A549 (cell line): ENCODE measurements at regions not wholly inside any gene's neighbourhood (a gene's known extent, or its start where the extent isn't known, plus 50 kb on each side); places are given as distances from the start of the nearest gene placed in this dataset.

Experiments used
- ATAC-seq, 2 experiments: fragments of 200-7000 bp in 1 of 2; fragments of >200 bp in 1 of 2; cut with Nextera tagmentation in 1 of 2; cut with Tn5 transposase in 1 of 2; 3 replicates each; pipeline versions ENCODE4 v1.8.0 to v1.9.1; 2018 to 2020; ENCODE audit warnings: mild to moderate bottlenecking in 1 of 2, moderate library complexity in 1 of 2
- CTCF ChIA-PET: fragments of 300-600 bp; sonication (Branson Sonifier 250); formaldehyde crosslinking; extraction: SDS; loops from one replicate; lab custom pipeline; 2021; ENCODE audit warnings: antibody characterized with exemption, inconsistent platforms; lab: Yijun Ruan, JAX
- POLR2A ChIA-PET: fragments of 350-600 bp; formaldehyde crosslinking; extraction: SDS; loops from one replicate; lab custom pipeline; 2021; ENCODE audit warnings: antibody characterized with exemption, inconsistent platforms; lab: Yijun Ruan, JAX
- DNase-seq, 2 experiments: peaks; one replicate each; pipeline versions ENCODE4 v3.0.0 to v3.0.0-alpha.2; 2011 to 2016; ENCODE audit warnings: low read depth in 1 of 2, low spot score in 1 of 2
- FAIRE-seq: peaks from 2 replicates; lab custom pipeline; 2011; peaks lifted over from hg19 to GRCh38; lab: Jason Lieb, UNC
- H3K27ac ChIP-seq, 2 experiments: fragments of >200 bp; sonication (Bioruptor Twin); formaldehyde crosslinking; 3 replicates each; pipeline ENCODE4 v1.5.1; 2016 to 2017
- H3K4me1 ChIP-seq: fragments of >200 bp; sonication (Bioruptor Twin); formaldehyde crosslinking; 3 replicates; pipeline ENCODE4 v1.6.1; 2016
- H3K4me2 ChIP-seq: fragments of >200 bp; sonication (Bioruptor Twin); formaldehyde crosslinking; 3 replicates; pipeline ENCODE4 v1.6.1; 2016
- H3K4me3 ChIP-seq: fragments of >200 bp; sonication (Bioruptor Twin); formaldehyde crosslinking; 3 replicates; pipeline ENCODE4 v1.5.1; 2016
- H3K9me3 ChIP-seq: fragments of >200 bp; sonication (Bioruptor Twin); formaldehyde crosslinking; 3 replicates; pipeline ENCODE4 v1.6.1; 2016
- BCL3 ChIP-seq: fragments of >200 bp; sonication (Bioruptor Twin); formaldehyde crosslinking; IDR thresholded peaks from 3 replicates; pipeline ENCODE4 v1.6.1; 2016
- CBX8 ChIP-seq: fragments of 200-600 bp; sonication (generic); IDR thresholded peaks from 2 replicates; pipeline ENCODE4 v1.6.1; 2016
- CHD2 ChIP-seq: fragments of 150-350 bp; IDR thresholded peaks from 2 replicates; pipeline ENCODE4 v1.6.1; 2014; ENCODE audit warnings: low read length; ENCODE audit not compliant: partially characterized antibody
- CHD4 ChIP-seq: fragments of 200-600 bp; sonication (generic); IDR thresholded peaks from 2 replicates; pipeline ENCODE4 v1.6.1; 2016; ENCODE audit warnings: antibody characterized with exemption, mild to moderate bottlenecking, borderline replicate concordance
- E2F6 ChIP-seq: IDR thresholded peaks from 2 replicates; pipeline ENCODE4 v1.6.1; 2012; ENCODE audit warnings: low read depth, borderline replicate concordance
- EHMT2 ChIP-seq: fragments of 200-600 bp; sonication (generic); IDR thresholded peaks from 2 replicates; pipeline ENCODE4 v1.6.1; 2016; ENCODE audit warnings: antibody characterized with exemption, low read depth, mild to moderate bottlenecking, moderate library complexity
- ELK1 ChIP-seq: fragments of 150-350 bp; IDR thresholded peaks from 2 replicates; pipeline ENCODE4 v1.6.1; 2014; ENCODE audit warnings: low read depth, mild to moderate bottlenecking, low read length
- FOSL2 ChIP-seq, 2 experiments: fragments of 450-650 bp in 1 of 2; fragments of >200 bp in 1 of 2; sonication (Bioruptor Twin) in 1 of 2; formaldehyde crosslinking; IDR thresholded peaks; 2 replicates each; pipeline versions ENCODE4 v1.5.0 to v1.6.1; 2016 to 2020; ENCODE audit warnings: mild to moderate bottlenecking in 1 of 2, moderate library complexity in 1 of 2
- HDAC2 ChIP-seq: fragments of 200-600 bp; sonication (generic); IDR thresholded peaks from 2 replicates; pipeline ENCODE4 v1.6.1; 2016
- HOXB5 ChIP-seq: fragments of 250-450 bp; sonication (Bioruptor Pico); IDR thresholded peaks from 2 replicates; pipeline ENCODE4 v1.5.0; 2020; ENCODE audit warnings: mild to moderate bottlenecking, moderate library complexity
- KDM5A ChIP-seq: fragments of 200-600 bp; sonication (generic); IDR thresholded peaks from 2 replicates; pipeline ENCODE4 v1.6.1; 2016; ENCODE audit warnings: antibody characterized with exemption, mild to moderate bottlenecking
- MAFK ChIP-seq: fragments of 450-650 bp; IDR thresholded peaks from 2 replicates; pipeline ENCODE4 v1.6.1; 2014; ENCODE audit not compliant: partially characterized antibody
- MAX ChIP-seq: IDR thresholded peaks from 2 replicates; pipeline ENCODE4 v1.6.1; 2012
- MAZ ChIP-seq: fragments of 150-350 bp; IDR thresholded peaks from 2 replicates; pipeline ENCODE4 v1.6.1; 2014; ENCODE audit warnings: antibody characterized with exemption, low read depth, low read length, borderline replicate concordance
- NPAS2 ChIP-seq: fragments of 250-450 bp; sonication (Bioruptor Pico); IDR thresholded peaks from 2 replicates; pipeline ENCODE4 v1.8.0; 2022; ENCODE audit warnings: mild to moderate bottlenecking, moderate library complexity, borderline replicate concordance
- NR3C1 ChIP-seq: fragments of >200 bp; sonication (Bioruptor Twin); formaldehyde crosslinking; IDR thresholded peaks from 3 replicates; pipeline ENCODE4 v1.6.1; 2017
- PBX3 ChIP-seq: IDR thresholded peaks from 2 replicates; pipeline ENCODE4 v1.6.1; 2012
- PHF8 ChIP-seq: fragments of 200-600 bp; sonication (generic); IDR thresholded peaks from 2 replicates; pipeline ENCODE4 v1.6.1; 2016; ENCODE audit warnings: low read depth, mild to moderate bottlenecking, antibody characterized with exemption, moderate library complexity, borderline replicate concordance
- POLR2A ChIP-seq: IDR thresholded peaks from 2 replicates; pipeline ENCODE4 v1.6.1; 2012; ENCODE audit warnings: mild to moderate bottlenecking, low read length
- POLR2AphosphoS2 ChIP-seq: conservative IDR thresholded peaks from 2 replicates; pipeline ENCODE4 v1.6.1; 2012; ENCODE audit warnings: low read length, improper control_type of control experiment, inconsistent platforms
- SMC3 ChIP-seq: fragments of >200 bp; sonication (Bioruptor Twin); formaldehyde crosslinking; IDR thresholded peaks from 3 replicates; pipeline ENCODE4 v1.6.1; 2018; ENCODE audit warnings: inconsistent platforms
- SREBF2 ChIP-seq: fragments of 450-650 bp; IDR thresholded peaks from 2 replicates; pipeline ENCODE4 v1.6.1; 2014; ENCODE audit warnings: mild to moderate bottlenecking, moderate library complexity
- TP53 ChIP-seq: fragments of 250-450 bp; sonication (Bioruptor Pico); IDR thresholded peaks from 2 replicates; pipeline ENCODE4 v1.5.0; 2021; ENCODE audit warnings: mild to moderate bottlenecking, moderate library complexity
- ZSCAN20 ChIP-seq: fragments of 250-450 bp; sonication (Bioruptor Pico); IDR thresholded peaks from 2 replicates; pipeline ENCODE4 v1.8.0; 2022; ENCODE audit warnings: mild to moderate bottlenecking, moderate library complexity
- WGBS: methylation state at CpG from one replicate; pipeline ENCODE4 v1.1.6; 2017; ENCODE audit errors: missing lambda C conversion rate; 5-methylcytosine and 5-hydroxymethylcytosine counted together
- TF ChIP-seq, protein P1 (sequence below): fragments of 250-450 bp; sonication (Bioruptor Pico); IDR thresholded peaks from 2 replicates; pipeline ENCODE4 v1.5.0; 2021; ENCODE audit warnings: mild to moderate bottlenecking, moderate library complexity, borderline replicate concordance

DNA sequence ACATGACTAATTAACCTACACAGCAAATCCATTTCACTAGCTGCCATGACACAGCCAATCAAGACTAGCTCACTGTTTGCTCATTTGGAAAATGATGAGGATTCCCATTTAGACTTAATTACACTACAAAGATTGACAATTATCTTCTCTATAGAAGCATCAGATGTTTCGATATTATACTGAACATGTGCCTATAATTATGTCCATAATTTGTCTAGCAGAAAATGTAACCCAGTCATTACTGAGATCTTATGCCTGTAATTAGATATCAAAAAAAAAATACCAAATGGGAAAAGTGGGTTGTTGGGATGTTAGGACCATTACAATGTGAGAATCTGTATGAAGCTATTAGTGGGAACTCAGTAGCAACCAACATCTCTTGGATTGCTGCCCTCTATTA lies 344.2 kb upstream of the MCTP2 start (continued):
- TF ChIP-seq, protein P1, sequence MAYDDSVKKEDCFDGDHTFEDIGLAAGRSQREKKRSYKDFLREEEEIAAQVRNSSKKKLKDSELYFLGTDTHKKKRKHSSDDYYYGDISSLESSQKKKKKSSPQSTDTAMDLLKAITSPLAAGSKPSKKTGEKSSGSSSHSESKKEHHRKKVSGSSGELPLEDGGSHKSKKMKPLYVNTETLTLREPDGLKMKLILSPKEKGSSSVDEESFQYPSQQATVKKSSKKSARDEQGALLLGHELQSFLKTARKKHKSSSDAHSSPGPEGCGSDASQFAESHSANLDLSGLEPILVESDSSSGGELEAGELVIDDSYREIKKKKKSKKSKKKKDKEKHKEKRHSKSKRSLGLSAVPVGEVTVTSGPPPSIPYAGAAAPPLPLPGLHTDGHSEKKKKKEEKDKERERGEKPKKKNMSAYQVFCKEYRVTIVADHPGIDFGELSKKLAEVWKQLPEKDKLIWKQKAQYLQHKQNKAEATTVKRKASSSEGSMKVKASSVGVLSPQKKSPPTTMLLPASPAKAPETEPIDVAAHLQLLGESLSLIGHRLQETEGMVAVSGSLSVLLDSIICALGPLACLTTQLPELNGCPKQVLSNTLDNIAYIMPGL (CRISPR knock-in tag): no peak

GRCh38 chr15:93882779-93883178 lies 348.6 kb upstream of the MCTP2 start:
- no peak overlapping the region for H3K4me2 ChIP-seq
- 0% methylated on average over 3 of the region's 3 CpGs for WGBS
- DNase-seq (no peak), ATAC-seq (no peak), FAIRE-seq (no peak)
- ChIA-PET POLR2A (no interaction called here), CTCF (interaction anchor here (1.1 kb wide), 1 partner anchor 237 kb away, joined by 3 read pairs; no protein-coding TSS in a partner anchor)
- no peak overlapping the region for H3K4me3 ChIP-seq
- no peaks in the 10 kb centered on the region for H3K9me3 ChIP-seq
- no peak for TF ChIP-seq KDM5A
- no peak for TF ChIP-seq ZSCAN20 (CRISPR knock-in tag)
- TF ChIP-seq CHD2: no peak
- no peak for TF ChIP-seq MAFK
- no peak for TF ChIP-seq TP53 (CRISPR knock-in tag)
- TF ChIP-seq HOXB5: no peak
- TF ChIP-seq E2F6: no peak
- TF ChIP-seq CBX8: no peak
- H3K4me1 ChIP-seq: no peaks in the 10 kb centered on the region
- H3K27ac ChIP-seq: no peak overlapping the region

DNA sequence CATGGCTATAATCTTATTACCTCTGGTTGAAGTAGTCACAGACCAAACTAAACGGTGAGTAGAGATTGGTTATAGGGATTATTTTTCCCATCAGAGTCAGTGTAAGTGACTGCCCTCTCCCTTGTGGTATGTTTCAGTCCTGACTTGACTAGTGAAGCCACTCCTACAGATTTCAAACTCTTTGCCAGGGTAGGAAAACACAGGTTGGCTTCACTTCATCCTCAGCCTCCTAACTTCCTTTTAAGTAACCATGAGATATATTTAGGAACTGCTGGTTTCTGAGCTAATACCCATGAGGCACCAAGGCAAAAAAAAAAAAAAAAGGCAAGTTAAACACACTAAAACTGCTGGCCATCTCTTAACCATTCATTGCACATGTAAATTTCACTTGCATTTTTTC lies 349.2 kb upstream of the MCTP2 start:
- CTCF ChIA-PET: interaction anchor here (1.1 kb wide), 1 partner anchor 238 kb away, joined by 3 read pairs; no protein-coding TSS in a partner anchor
- no peak for TF ChIP-seq BCL3
- no peak for TF ChIP-seq NPAS2 (CRISPR knock-in tag)
- no peak for TF ChIP-seq TP53 (CRISPR knock-in tag)
- TF ChIP-seq SREBF2: no peak
- TF ChIP-seq ELK1: no peak
- no peak for TF ChIP-seq FOSL2 (IDR thresholded peaks at IDR 0.05)
- no peak for TF ChIP-seq FOSL2 (CRISPR knock-in tag; IDR thresholded peaks at IDR 0.05)
- no peak for TF ChIP-seq POLR2AphosphoS2
- TF ChIP-seq EHMT2: no peak
- ATAC-seq (no peak), DNase-seq (no peak), FAIRE-seq (no peak)
- Histone ChIP-seq H3K4me1 (no peaks in the 10 kb centered on the region), H3K4me2 (no peak overlapping the region), H3K9me3 (no peaks in the 10 kb centered on the region), H3K27ac (no peak overlapping the region), H3K4me3 (no peak overlapping the region)
- 5% methylated on average over 1 of the region's 1 CpG for WGBS
- POLR2A ChIA-PET: no interaction called here

DNA sequence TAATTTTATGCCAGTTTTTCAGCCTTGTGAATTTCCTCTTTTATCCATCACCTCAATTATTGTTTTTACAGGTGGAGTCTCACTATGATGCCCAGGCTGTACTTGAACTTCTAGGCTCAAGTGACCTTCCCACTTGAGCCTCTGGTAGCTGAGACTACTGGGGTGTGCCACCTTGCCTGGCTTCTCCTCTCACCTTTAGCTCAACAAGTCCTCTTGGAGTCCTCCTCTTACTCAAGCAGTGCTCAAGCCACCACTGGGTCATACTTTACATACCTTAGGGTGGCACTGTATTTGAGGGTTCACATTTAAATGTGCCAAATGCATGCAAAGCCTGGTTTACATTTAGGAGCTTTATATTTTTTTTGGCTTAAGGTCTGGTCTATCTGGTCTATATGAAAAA lies 350.1 kb upstream of the MCTP2 start:
- Histone ChIP-seq H3K4me1 (no peaks in the 10 kb centered on the region), H3K9me3 (no peaks in the 10 kb centered on the region), H3K4me3 (no peak overlapping the region), H3K27ac (no peak overlapping the region), H3K4me2 (no peak overlapping the region)
- FAIRE-seq (no peak), ATAC-seq (no peak), DNase-seq (no peak)
- ChIA-PET POLR2A (no interaction called here), CTCF (interaction anchor here (1.2 kb wide), 1 partner anchor 11 kb away, joined by 3 read pairs; no protein-coding TSS in a partner anchor)
- TF ChIP-seq POLR2A (no peak), SREBF2 (no peak), PBX3 (no peak), SMC3 (no peak), MAX (no peak), PHF8 (no peak), MAZ (no peak), CHD4 (no peak), NR3C1 (no peak), CBX8 (no peak), HDAC2 (no peak)
